ENCODE measurements at regions not wholly inside any gene's neighbourhood (a gene's known extent, or its start where the extent isn't known, plus 50 kb on each side); places are given as distances from the start of the nearest gene placed in this dataset.
A peak's percentile ranks its signal among the peaks of the same experiment; 100 is the strongest.

DNA sequence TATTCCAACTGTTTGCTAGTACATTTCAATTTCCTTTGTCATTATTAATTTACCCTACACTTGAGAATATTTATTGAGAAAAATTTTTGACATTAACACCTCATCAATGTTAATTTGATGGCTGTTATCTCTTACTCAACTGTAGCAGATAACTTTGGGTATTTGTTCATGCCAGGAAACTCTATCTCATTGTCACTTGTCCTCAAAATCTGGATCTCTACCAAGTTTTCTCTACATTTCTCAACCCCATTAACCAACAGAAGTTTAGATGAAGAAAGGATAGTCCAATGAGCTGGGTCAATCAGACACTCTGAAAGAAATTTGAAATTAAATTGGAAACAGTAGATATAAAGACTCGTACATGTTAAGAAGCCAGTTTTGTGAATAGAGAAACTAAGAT lies 395.3 kb downstream of the TUSC1 start:
- no peaks in the 10 kb centered on the region for H3K27me3 ChIP-seq (ENCODE audit: control insufficient read depth, insufficient read depth)
- WGBS = 93% methylated on average over 1 of the region's 1 CpG
- no peak for DNase-seq
- ATAC-seq = no peak
- H3K4me1 ChIP-seq (ENCODE audit: control insufficient read depth, insufficient read depth, low read length) = no peaks in the 10 kb centered on the region
- no peak overlapping the region for H3K27ac ChIP-seq (ENCODE audit: low read length)
- H3K9me3 ChIP-seq (ENCODE audit: control insufficient read depth, low read length) = no peaks in the 10 kb centered on the region
- no peak overlapping the region for H3K4me3 ChIP-seq (ENCODE audit: low read length)
- intact Hi-C loops (cut with DNase I) = no loop called here

GRCh38 chr9:25261445-25261844 lies 416.8 kb downstream of the TUSC1 start:
- no peak for ATAC-seq

GRCh38 chr9:25260046-25260445 lies 418.2 kb downstream of the TUSC1 start:
- Histone ChIP-seq H3K27ac (ENCODE audit: low read length) (no peak overlapping the region), H3K9me3 (ENCODE audit: control insufficient read depth, low read length) (no peaks in the 10 kb centered on the region), H3K4me1 (ENCODE audit: control insufficient read depth, insufficient read depth, low read length) (no peaks in the 10 kb centered on the region), H3K4me3 (ENCODE audit: low read length) (no peak overlapping the region), H3K27me3 (ENCODE audit: control insufficient read depth, insufficient read depth) (no peaks in the 10 kb centered on the region)
- intact Hi-C loops (cut with DNase I) = no loop called here
- DNase-seq (no peak), ATAC-seq (no peak)
- 44% methylated on average over 1 of the region's 1 CpG for WGBS

More at GRCh38 chr9:25261445-25261844, 416.8 kb downstream of the TUSC1 start:
- intact Hi-C loops (cut with DNase I) = no loop called here
- Histone ChIP-seq H3K4me3 (ENCODE audit: low read length) (no peak overlapping the region), H3K4me1 (ENCODE audit: control insufficient read depth, insufficient read depth, low read length) (no peaks in the 10 kb centered on the region), H3K9me3 (ENCODE audit: control insufficient read depth, low read length) (no peaks in the 10 kb centered on the region), H3K27me3 (ENCODE audit: control insufficient read depth, insufficient read depth) (no peaks in the 10 kb centered on the region), H3K27ac (ENCODE audit: low read length) (no peak overlapping the region)
- 77% methylated on average over 4 of the region's 4 CpGs for WGBS
- no peak for DNase-seq

GRCh38 chr9:25255216-25255615 lies 423.0 kb downstream of the TUSC1 start:
- WGBS = 89% methylated on average over 5 of the region's 5 CpGs
- intact Hi-C loops (cut with DNase I) = no loop called here
- Histone ChIP-seq H3K4me3 (ENCODE audit: low read length) (no peak overlapping the region), H3K9me3 (ENCODE audit: control insufficient read depth, low read length) (no peaks in the 10 kb centered on the region), H3K4me1 (ENCODE audit: control insufficient read depth, insufficient read depth, low read length) (no peaks in the 10 kb centered on the region), H3K27ac (ENCODE audit: low read length) (no peak overlapping the region), H3K27me3 (ENCODE audit: control insufficient read depth, insufficient read depth) (no peaks in the 10 kb centered on the region)
- no peak for ATAC-seq
- no peak for DNase-seq

- Histone ChIP-seq H3K27ac (ENCODE audit: low read length) (no peak overlapping the region), H3K4me1 (ENCODE audit: control insufficient read depth, insufficient read depth, low read length) (no peaks in the 10 kb centered on the region), H3K9me3 (ENCODE audit: control insufficient read depth, low read length) (no peaks in the 10 kb centered on the region), H3K27me3 (ENCODE audit: control insufficient read depth, insufficient read depth) (no peaks in the 10 kb centered on the region), H3K4me3 (ENCODE audit: low read length) (no peak overlapping the region)
- intact Hi-C loops (cut with DNase I) = no loop called here
- no peak for DNase-seq
- ATAC-seq = no peak
- WGBS = 28% methylated on average over 2 of the region's 2 CpGs
These were observed 424.2 kb downstream of the TUSC1 start for GRCh38 chr9:25254051-25254450.

- no peak for ATAC-seq
- intact Hi-C loops (cut with DNase I) = no loop called here
- no peak for DNase-seq
- Histone ChIP-seq H3K4me1 (ENCODE audit: control insufficient read depth, insufficient read depth, low read length) (no peaks in the 10 kb centered on the region), H3K9me3 (ENCODE audit: control insufficient read depth, low read length) (no peaks in the 10 kb centered on the region), H3K27ac (ENCODE audit: low read length) (no peak overlapping the region), H3K4me3 (ENCODE audit: low read length) (no peak overlapping the region), H3K27me3 (ENCODE audit: control insufficient read depth, insufficient read depth) (no peaks in the 10 kb centered on the region)
- 54% methylated on average over 3 of the region's 3 CpGs for WGBS
These were observed 436.8 kb downstream of the TUSC1 start for GRCh38 chr9:25241421-25241820.

DNA sequence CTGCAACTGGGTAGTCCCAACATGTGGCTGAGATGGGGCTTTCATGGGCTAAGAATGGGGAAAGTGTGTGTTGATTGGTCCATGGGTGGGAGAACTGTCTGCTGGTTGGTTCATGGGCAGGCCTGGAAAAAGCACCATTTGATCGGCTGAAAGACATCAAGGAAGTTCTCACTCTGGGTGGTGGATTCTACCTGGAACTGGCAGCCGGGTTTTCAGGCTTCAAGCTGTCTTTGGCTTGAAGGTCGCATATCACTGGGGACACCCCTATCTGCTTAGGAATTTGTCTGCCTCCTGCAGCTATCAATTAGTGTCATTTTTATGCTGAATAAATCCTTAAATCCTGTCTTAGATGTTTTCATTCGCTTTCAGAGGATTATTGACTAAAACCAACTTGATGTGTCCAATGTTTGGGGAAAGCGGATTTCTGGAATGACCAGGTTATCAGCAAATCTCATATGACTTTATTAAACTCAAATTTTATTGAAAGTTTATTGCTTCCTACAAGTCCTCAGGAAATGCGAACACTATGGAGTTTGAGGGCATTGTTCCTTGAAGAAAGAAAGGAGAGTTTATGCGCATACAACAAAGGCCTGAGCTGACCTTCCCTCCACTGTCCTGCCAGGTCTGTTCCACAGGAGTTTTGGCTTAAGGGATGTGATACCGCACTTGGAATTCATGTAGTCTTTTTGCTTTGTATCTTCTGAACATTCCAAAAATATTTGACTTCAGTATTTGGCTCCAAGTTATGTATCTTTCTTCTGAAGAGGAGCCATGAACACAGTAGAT lies 451.1 kb downstream of the TUSC1 start:
- intact Hi-C loops (cut with DNase I) = no loop called here
- Histone ChIP-seq H3K4me3 (ENCODE audit: low read length) (no peak overlapping the region), H3K27me3 (ENCODE audit: control insufficient read depth, insufficient read depth) (no peaks in the 10 kb centered on the region), H3K9me3 (ENCODE audit: control insufficient read depth, low read length) (no peaks in the 10 kb centered on the region), H3K4me1 (ENCODE audit: control insufficient read depth, insufficient read depth, low read length) (no peaks in the 10 kb centered on the region), H3K27ac (ENCODE audit: low read length) (no peak overlapping the region)
- no peak for DNase-seq
- ATAC-seq = no peak
- 80% methylated on average over 8 of the region's 8 CpGs for WGBS

GRCh38 chr9:25225938-25226760 lies 452.1 kb downstream of the TUSC1 start:
- Histone ChIP-seq H3K27me3 (ENCODE audit: control insufficient read depth, insufficient read depth) (no peaks in the 10 kb centered on the region), H3K9me3 (ENCODE audit: control insufficient read depth, low read length) (no peaks in the 10 kb centered on the region), H3K27ac (ENCODE audit: low read length) (no peak overlapping the region), H3K4me1 (ENCODE audit: control insufficient read depth, insufficient read depth, low read length) (no peaks in the 10 kb centered on the region), H3K4me3 (ENCODE audit: low read length) (no peak overlapping the region)
- 86% methylated on average over 20 of the region's 20 CpGs for WGBS
- ATAC-seq = peak in 1 of 2 donors; percentile 43
- DNase-seq = no peak
- intact Hi-C loops (cut with DNase I) = no loop called here

DNA sequence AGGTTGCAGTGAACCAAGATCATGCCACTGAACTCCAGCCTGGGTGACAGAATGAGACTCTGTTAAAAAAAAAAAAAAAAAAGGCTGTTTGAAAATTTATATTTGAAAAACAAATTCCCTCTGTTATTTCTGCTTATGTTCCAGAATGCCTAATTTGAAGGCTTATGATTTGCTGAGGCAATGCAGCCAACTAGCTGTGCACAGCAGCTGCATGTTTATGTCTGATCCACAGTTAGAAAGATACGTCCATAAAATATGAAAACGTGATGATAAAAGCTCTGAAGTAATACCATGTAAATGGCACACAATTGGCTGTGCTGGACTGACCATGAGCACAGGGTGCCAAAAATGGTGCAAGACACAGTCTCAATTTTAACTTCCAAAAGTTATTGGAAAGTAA lies 453.2 kb downstream of the TUSC1 start:
- H3K4me3 ChIP-seq (ENCODE audit: low read length) = no peak overlapping the region
- ATAC-seq = no peak
- H3K9me3 ChIP-seq (ENCODE audit: control insufficient read depth, low read length) = no peaks in the 10 kb centered on the region
- H3K27me3 ChIP-seq (ENCODE audit: control insufficient read depth, insufficient read depth) = no peaks in the 10 kb centered on the region
- no peak for DNase-seq
- H3K27ac ChIP-seq (ENCODE audit: low read length) = no peak overlapping the region
- intact Hi-C loops (cut with DNase I) = no loop called here
- WGBS = 57% methylated on average over 2 of the region's 2 CpGs
- H3K4me1 ChIP-seq (ENCODE audit: control insufficient read depth, insufficient read depth, low read length) = no peaks in the 10 kb centered on the region

DNA sequence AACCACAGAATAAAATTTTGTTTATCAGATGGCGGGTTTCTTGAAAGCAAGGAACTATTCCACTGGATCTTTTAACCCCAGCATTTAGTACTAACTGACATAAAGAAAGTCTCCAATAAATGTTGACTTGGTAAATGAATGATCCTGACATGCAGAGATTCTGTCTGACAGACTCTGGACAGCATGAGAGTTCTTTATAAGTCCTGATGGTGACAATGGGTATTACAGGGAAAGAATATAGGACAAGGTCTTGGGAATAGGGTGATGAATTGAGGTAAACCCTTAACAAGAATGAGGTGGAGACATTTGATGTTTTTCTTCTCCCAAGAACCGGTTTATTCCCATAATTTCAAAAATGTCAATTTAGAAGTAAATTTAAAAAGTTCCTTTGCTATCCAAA lies 453.9 kb downstream of the TUSC1 start:
- ATAC-seq (no peak), DNase-seq (no peak)
- 86% methylated on average over 2 of the region's 2 CpGs for WGBS
- Histone ChIP-seq H3K27ac (ENCODE audit: low read length) (no peak overlapping the region), H3K4me1 (ENCODE audit: control insufficient read depth, insufficient read depth, low read length) (no peaks in the 10 kb centered on the region), H3K4me3 (ENCODE audit: low read length) (no peak overlapping the region), H3K9me3 (ENCODE audit: control insufficient read depth, low read length) (no peaks in the 10 kb centered on the region), H3K27me3 (ENCODE audit: control insufficient read depth, insufficient read depth) (no peaks in the 10 kb centered on the region)
- intact Hi-C loops (cut with DNase I) = no loop called here

- H3K27ac ChIP-seq (ENCODE audit: low read length) = no peak overlapping the region
- H3K4me3 ChIP-seq (ENCODE audit: low read length) = no peak overlapping the region
- H3K9me3 ChIP-seq (ENCODE audit: control insufficient read depth, low read length) = no peaks in the 10 kb centered on the region
- no peaks in the 10 kb centered on the region for H3K4me1 ChIP-seq (ENCODE audit: control insufficient read depth, insufficient read depth, low read length)
- 15% methylated on average over 5 of the region's 5 CpGs for WGBS
- intact Hi-C loops (cut with DNase I) = loop anchor here in 1 of 4 donors (10.0 kb wide), 1 partner anchor 62 kb away; no protein-coding TSS in a partner anchor
- no peaks in the 10 kb centered on the region for H3K27me3 ChIP-seq (ENCODE audit: control insufficient read depth, insufficient read depth)
- ATAC-seq (no peak), DNase-seq (no peak)
These were observed 465.9 kb downstream of the TUSC1 start for GRCh38 chr9:25212361-25212760.

All from right cardiac atrium (tissue), 5 donors.